Inferior parietal cortex (tissue), 1 donor: ENCODE measurements at regions not wholly inside any gene's neighbourhood (a gene's known extent, or its start where the extent isn't known, plus 50 kb on each side); places are given as distances from the start of the nearest gene placed in this dataset.
"Not testable (repeated sequence)": the region's sequence is repeated elsewhere in the genome, so short reads cannot be mapped to it uniquely, and the experiment has no call there.

ENCODE experiments used
- DNase-seq: peaks from one replicate; pipeline ENCODE4 v3.0.0-alpha.2; 2016; ENCODE audit errors: extremely low spot score

DNA sequence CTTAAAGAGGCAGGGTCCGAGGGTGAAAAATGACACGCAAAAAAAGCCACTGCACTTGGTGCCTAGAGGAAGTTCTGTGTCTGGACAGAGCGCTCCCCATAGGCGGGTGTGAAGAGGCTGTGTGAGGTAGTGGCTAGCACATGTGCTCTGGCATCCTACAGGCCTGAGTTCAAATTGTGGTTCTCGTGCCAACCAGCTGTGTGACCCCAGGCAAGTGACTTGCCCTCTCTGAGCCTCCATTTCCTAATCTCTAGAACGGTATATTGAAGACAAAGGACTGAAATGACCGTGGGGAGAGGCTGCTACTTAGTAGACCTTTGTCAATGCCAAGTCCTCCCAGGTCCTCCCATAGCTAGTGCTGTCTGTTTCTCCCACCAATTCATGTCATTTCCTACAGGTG lies 79.1 kb upstream of the MYL10 start:
- no peak for DNase-seq

DNA sequence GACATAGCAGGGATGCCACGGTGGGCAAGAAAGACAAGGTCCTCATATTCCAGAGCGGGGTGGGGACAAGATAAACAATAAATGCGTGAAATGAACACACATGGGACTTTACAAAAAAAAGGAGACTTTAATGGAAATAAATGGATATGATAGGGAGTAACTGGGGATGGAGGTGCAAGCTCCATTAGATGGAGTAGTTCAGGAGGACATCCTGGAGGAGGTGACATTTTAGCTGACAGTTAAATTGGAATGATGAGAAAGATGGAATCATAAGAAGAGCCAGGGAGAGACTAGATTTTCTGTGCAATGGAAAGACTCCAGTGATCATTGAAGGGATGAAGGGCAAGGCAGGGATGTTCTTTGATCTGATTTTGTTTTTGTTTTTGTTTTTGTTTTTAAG lies 83.6 kb upstream of the MYL10 start:
- DNase-seq, result no peak

DNA sequence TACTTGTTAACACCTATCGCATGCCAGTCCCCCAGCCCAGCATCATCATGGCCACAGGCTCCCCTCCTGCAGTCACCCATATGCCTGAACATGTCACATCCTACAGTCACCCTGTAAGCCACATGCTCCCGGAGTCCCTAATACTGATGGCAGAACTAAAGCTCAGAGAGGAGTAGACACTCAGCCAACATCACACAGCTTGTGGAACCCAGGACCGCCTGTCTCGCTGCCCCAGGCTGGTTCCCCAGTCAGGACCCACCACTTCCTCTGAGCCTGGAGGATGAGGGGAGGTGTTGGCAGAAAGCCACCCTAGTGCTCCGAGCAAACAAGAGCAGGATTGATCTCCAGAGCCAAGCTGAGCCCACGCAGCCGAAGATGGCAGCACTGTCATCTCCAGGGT lies 85.0 kb upstream of the MYL10 start:
- no peak for DNase-seq

DNA sequence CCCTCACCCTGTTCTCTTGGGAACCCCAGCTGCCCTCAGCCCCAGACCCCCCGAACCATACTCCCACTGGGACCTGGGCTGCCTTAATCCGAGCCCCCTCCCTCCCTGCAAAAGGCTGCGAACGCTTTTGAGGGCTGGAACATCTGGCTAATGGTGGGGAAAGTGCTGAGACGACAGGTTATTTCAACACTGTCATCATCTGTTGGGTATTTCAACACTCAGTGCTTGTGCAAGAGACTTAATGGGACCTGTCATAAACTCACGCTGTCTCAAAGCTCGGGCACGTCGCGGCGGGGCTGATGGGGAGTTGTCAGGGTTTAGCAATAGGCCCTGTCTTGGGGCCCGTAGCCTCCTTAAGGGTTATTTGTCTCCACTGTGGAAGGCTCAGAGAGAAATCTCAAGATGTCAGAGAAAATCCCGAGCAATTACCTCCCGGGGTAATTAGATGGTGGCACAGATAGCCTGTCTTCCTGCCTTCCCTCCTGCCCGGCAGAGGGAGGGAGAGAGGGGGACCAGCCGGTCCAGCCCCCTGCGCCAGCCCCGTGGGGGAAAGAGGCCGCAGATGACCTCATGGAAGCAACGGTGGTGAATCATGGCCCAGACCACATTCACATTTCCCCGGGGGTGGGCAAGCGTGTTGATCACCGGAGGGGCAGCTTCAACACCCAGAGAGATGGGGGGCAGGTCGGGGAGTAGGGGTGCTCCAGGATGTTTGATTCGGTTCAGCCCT lies 88.7 kb upstream of the MYL10 start:
- DNase-seq, result no peak

DNA sequence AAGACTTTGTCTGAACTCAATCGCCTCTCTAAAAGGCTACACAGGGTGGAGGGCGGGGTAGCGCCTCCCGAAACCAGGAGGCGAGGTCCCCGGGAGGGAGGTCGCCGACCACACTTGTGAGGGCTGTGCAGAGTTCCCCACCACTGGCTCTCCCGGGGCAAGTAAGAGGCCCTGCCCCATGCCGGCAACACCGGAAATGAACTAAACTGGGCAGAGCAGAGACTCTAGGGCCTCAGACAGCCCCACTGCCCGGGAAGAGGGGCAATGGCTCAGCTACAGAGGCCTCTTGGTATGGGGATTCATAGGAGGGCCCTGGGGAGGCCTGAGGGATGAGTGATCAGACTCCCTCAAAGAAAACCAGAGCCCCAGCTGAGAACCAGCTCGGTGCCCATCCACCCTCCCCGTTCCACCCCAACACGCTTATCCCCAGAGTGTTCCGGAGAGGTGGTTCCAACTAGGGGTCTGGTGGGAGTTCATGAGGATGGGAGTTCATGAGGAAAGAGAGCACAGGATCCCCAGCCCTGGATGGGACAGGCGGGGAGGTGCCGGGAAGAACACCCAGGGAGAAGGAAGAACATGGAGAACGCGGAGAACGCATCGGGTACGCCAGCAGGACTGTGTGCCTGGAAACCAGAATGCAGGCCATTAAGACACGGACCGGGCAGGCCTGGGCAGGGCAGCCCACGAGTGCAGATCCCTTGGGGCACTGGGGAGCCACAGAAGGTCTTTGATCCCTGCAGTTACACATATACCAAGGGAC lies 89.4 kb upstream of the MYL10 start:
- DNase-seq, result no peak

DNA sequence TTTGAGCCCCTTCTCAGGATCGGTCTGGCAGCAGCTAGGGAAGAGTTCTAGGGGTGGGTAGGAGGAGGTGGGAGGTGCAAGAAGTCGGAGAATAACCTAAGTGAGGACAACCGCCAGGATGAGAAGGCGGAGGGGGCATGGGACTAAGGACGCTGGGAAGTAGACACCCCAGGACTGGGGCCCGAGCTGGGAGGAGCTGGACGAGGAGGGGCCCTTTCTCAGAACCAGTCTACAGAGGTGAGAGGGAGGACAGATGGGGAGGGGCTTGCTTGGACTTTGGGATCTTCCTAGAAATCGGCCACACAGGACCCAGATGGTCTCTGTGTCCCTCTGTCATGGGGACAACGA lies 90.0 kb upstream of the MYL10 start:
- DNase-seq, result no peak

DNA sequence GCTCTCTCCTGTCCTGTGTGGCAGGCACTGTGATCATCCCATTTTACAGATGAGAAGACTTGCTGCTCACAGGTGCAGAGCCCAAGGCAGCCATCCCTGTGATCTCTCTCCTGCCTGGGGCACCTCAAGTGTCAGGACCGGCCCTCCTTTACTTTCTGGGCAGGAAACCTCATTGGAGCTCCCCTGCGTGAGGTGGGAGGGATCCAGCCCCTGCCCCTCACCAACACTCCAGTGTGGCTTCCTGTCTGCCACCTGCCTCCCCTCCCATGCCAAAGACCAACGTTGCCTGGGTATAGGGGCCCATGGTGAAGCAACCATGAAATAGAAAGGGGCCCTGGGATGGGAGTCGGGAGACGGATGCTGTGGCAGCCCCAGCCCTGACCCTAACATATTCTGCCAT lies 91.2 kb upstream of the MYL10 start:
- no peak for DNase-seq

DNA sequence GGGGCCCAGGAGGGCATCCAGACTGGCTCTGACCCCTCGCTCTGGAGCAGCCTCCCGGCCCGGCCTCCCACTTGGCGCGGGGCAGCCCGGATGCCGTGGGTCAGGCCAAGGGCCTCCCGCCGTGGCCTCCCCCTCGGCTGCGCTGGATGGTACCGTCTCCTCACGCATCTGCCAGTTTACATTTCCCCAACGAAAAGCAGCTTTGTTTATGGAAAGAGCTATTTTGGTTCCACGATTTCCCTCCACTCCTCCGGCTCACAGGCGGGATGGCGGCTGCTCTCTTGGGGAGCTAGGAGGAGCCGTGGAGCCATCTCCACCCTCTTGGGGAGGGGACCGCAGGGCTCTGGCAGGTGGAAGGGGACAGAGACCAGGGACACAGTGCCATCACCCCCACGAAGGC lies 93.2 kb upstream of the MYL10 start:
- DNase-seq, result no peak

DNA sequence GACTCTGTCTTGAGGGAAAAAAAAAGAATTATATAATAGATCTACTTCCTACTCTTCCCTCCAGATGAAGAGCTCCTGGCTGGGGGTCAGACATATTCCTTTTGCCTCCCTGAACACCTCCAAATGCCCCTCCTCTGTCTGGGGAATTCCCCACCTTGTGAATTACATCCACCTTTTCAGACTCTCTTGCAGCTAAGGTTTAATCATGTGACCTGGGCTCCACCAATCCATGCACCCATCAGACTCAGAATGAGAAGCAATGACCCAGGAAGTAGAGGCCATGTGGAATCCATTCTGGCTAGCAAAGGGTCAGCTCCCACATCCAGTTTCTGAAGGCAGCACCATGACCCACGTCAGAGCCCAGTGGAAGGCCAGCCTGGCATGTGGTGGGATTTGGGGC lies 93.6 kb upstream of the CUX1 start:
- DNase-seq, result no peak

DNA sequence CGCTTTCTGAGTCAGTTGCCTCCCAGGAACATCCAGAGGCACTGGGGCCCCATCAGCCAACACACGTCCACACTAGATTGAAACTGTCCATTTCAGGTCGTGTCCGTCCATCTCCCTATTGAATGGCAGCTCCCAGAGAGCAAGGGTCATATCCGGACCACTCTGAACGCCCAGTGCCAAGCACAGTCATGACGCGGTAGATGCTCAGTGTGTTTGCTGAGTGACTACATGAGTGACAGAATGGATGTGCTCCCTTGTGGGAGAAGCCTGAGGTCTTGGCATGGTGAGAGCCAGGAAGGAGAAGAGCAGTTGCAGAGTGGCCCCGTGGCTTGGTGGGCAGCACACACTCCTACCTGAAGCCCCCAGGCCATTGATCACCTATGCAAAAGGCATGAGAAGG lies 92.5 kb upstream of the CUX1 start:
- no peak for DNase-seq

DNA sequence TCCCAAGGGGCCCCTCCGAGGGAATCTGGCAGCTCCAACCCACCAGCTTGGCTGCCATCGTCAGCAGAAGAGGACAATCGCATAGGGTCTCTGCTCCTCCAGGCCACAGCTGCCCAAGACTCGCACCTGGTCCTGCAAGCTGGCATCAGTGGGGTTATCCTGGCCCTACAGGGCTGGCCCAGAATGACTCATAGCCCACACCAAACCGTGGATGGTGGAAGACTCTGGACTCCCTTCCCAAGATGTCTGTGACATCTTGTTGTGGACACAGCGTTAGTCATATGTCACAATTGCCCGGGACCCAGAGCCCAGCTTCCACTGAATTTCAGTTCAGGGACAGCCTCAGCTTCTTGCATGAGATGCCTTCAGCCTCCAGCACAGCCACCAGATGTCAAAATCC lies 91.5 kb upstream of the CUX1 start:
- DNase-seq, result no peak

DNA sequence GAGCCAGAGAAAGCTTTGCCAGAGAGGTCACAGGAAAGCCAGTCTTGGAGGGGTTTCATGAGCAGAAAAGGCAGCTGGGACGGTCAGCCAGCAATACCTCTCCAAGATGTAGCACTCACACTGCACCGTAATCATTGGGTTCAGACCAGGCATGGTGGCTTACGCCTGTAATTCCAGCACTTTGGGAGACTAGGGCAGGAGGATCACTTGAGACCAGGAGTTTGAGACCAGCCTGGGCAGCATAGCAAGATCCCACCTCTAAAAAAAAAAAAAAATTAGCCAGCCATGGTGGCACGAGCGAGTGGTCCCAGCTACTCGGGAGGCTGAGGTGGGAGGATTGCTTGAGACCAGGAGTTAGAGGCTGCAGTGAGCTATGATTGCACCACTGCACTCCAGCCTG lies 90.2 kb upstream of the CUX1 start:
- no peak for DNase-seq

DNA sequence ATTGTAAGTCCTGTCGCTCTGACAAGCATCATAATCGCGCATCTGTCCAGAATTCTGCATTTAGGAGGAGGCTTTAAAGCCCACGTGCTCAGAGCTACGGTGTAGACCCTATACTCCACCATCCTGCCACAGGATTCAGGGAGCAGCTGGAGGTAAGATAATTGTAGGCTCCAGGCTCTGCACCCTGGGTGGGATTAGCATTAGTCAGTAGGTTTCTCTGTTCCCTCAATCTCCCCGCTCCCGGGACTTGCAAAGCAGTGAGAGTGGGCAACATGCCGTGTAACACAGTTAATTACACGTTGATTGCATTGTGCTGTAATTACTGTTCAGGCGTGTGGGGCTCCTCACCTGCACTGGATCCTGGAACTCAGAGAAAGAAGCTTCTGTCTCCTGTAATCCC lies 89.3 kb upstream of the CUX1 start:
- no peak for DNase-seq

DNA sequence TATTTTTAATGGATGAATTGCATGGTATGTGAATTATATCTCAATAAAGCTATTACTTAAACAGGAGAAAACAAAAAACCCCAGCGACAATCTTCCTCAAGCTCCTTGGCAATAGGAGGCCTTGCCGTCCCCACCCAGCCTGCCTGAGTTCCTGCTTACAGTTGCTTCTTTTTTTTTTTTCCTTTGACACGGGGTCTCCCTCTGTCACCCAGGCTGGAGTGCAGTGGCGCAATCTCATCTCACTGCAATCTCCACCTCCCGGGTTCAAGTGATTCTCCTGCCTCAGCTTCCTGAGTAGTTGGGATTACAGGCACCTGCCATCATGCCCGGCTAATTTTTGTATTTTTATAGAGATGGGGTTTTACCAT lies 88.6 kb upstream of the CUX1 start:
- DNase-seq, result not testable (repeated sequence)

DNA sequence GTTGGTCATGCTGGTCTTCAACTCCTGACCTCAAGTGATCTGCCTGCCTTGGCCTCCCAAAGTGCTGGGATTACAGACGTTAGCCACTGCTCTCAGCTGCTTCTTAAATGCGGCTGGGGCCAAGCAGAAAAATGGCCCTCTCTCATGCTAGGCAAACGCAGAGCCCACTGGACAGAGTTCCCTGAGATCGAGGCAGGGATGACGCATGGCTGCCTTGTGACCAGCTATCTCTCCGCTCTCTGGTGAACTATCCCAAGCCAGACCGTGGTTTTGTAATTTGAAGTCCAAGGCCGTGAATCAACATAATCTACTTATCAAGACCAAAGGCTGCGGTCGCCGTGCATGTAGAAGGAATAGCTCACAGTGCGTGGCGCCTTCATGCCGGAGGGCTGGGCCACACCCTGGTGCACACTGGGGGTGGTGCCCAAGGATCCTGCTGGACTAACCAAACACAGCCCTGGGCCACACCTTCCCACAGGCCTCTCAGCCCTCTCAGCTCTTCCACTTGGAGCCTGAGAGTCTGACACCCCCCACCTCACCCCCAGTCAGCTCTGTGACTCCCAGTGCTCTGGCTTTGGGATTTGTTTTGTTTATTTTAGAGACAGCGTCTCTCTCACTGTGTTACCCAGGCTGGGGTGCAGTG lies 88.1 kb upstream of the CUX1 start:
- peak; percentile 41 for DNase-seq

DNA sequence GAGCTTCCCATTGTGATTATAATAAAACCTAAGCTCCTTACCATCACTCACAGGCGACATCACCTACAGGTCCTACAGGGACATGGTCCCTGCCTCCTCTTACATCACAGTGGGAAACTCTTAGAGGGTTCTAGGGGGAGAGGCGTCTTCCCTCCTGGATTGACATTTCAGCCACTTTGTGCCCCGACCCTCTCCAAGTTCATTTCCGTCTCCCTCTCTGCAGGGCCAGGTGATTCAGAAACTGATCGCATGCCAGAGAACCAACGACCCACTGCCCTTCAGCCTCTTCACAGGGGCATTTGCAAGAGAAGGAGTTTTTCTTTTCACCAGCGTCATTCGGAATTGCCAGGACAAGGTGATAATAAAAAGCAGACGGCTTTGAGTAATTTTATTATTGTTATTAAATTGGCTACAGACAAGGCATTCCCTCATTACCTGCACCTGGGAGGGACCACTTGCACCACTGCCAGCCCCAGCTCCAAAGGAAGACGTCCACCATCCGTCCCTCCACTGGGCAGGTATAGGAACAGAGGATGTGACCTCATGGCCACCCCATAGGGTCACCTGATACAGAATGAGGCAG lies 85.8 kb upstream of the CUX1 start:
- no peak for DNase-seq

DNA sequence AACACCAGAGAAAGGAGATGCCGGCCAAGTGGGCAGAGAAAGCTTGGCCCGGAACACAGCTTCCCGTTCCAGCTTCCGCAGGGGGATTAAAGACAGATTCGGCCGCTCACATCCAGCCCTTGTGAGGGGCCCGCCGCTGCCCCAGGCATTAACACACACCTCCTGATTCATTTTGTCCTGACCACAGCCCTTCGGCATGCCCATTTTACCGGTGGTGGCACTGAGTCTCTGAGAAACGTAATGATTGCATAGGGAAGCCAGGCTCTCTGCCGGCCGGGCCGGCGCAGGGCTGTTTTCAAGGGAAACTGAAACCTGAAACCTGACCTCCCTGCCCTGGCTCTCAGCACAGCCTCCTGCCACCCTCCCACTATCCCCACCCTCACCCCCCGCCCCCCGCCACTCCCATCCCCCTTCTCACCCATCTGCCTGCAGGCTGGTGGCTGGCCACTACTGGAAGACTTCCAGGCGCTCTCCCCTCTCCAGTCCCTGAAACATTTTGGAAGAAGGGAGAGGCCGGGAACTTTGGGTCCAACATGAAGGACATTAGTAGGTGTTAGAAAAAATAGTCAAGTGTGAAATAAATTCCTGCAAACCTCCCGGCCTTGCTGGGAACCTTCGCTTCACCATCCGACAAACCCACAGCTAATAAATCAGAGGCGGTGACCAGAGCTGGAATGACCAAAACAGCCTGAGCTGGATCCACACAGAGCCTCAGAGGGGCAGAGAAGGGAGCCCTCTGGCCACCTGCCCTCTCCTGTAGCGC lies 83.5 kb upstream of the CUX1 start:
- no peak for DNase-seq

DNA sequence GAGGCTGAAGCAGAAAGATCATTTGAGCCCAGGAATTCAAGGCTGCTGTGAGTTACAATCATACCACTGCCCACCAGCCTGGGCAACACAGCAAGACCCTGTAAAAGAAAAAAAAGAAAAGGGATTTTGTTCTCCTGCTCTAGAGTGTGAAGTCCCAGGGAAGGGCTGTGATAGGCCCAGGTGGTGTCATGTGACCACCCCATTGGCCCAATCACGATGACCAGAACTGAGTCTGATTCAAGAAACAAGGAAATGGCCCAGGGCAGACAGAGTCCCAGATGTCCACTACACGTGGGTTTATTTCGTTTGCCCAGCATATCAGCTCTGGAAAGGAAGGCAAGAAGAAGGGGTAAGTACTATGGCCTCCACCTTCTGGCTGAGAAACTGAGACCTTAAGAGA lies 81.3 kb upstream of the CUX1 start:
- DNase-seq, result no peak

DNA sequence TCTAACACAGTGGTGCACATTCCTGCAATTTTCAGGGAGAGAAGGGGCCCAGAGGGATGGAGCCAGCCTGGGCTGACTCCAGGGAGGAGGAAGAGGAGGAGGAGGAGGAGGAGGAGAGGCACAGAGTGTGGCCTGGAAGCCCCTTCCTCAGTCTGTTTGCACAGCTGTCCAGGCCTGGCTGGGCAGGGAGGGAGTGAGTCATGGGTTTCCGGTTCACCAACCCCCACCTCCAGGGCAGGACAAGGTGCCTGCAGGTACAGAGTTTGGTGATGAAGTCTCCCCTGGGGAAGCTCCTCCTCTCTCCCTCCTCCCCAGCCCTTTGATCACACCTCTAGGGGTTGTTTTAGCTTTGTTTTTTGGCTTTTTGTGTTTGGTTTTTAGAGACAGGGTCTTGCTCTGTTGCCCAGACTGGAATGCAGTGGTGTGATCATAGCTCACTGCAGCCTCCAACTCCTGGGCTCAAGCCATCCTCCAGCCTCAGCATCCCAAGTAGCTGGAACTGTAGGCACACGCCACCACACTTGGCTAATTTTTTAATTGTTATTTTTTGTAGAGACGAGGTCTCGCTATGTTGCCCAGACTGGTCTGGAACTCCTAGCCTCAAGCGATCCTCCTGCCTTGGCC lies 77.5 kb upstream of the CUX1 start:
- DNase-seq, result no peak

DNA sequence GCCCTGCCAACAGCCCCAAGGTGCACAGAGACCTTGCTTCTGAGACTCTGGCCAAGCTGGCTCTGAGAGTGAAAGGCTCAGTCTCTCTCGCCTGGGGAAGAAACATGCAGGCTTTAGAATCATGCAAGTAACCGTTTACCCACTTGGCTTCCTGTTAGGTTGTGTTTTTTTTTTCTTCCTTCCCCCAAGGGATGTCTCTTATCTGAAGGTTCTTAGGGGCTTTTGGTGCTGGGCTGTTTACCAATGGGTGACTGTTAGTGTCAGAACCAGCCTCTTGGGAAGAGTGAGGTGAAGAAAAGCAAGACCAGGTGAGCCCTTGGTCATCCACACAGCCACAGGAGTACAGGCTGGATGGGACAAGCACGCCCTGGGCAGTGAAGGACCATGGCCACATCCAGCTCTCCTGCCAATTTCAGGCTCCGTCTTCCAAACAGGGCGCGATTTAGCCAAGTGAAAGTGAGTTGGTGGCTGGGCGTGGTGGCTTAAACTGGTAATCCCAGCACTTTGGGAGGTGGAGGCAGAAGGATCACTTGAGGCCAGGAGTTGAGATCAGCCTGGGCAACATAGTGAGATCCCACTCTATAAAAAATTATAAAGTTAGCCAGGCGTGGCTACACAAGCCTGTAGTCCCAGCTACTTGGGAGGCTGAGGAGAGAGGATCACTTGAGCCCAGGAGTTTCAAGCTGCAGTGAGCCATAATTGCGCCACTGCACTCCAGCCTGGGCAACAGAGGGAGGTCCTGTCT lies 76.3 kb upstream of the CUX1 start:
- no peak for DNase-seq
